ENCODE measurements at regions not wholly inside any gene's neighbourhood (a gene's known extent, or its start where the extent isn't known, plus 50 kb on each side); places are given as distances from the start of the nearest gene placed in this dataset.

- no peak for TF ChIP-seq CTCF (IDR thresholded peaks at IDR 0.05; ENCODE audit: low read length)
- no peak for TF ChIP-seq EZH2 (optimal IDR thresholded peaks at IDR 0.05; ENCODE audit: low read depth, low read length)
Measured at GRCh38 chr6:145091586-145092142, 643.7 kb downstream of the EPM2A start.
